ENCODE measurements at regions not wholly inside any gene's neighbourhood (a gene's known extent, or its start where the extent isn't known, plus 50 kb on each side); places are given as distances from the start of the nearest gene placed in this dataset.
"Not testable (repeated sequence)": the region's sequence is repeated elsewhere in the genome, so short reads cannot be mapped to it uniquely, and the experiment has no call there.

- TF ChIP-seq SIN3A (IDR thresholded peaks at IDR 0.05; ENCODE audit: low read depth, low read length); ZBTB4 (CRISPR knock-in tag; IDR thresholded peaks at IDR 0.05); BHLHE40 (IDR thresholded peaks at IDR 0.05; ENCODE audit: borderline replicate concordance in 1 of 2, low read depth in 2 of 2, low read length in 1 of 2); TARDBP (IDR thresholded peaks at IDR 0.05; ENCODE audit: borderline replicate concordance); ZNF217 (IDR thresholded peaks at IDR 0.05); BCL11A (IDR thresholded peaks at IDR 0.05; ENCODE audit: low read depth, low read length); RAD51 (IDR thresholded peaks at IDR 0.05); FOXK2 (IDR thresholded peaks at IDR 0.05): not testable (repeated sequence)
These were observed 82.9 kb upstream of the PRR23C start for GRCh38 chr3:139127629-139128028.

Data from GM12878 (cell line).